ENCODE measurements at regions not wholly inside any gene's neighbourhood (a gene's known extent, or its start where the extent isn't known, plus 50 kb on each side); places are given as distances from the start of the nearest gene placed in this dataset.
"Not testable (repeated sequence)": the region's sequence is repeated elsewhere in the genome, so short reads cannot be mapped to it uniquely, and the experiment has no call there.

- Histone ChIP-seq H3K27me3 (replicated peaks) (no peaks in the 10 kb centered on the region), H3K36me3 (no peaks in the 10 kb centered on the region)
- DNase-seq (ENCODE audit: low read depth in 1 of 2, low spot score in 2 of 2) = no peak
Observed at GRCh38 chr21:18705971-18706370, 302.4 kb upstream of the TMPRSS15 start.

GRCh38 chr21:18711662-18712061 is 308.1 kb upstream of the TMPRSS15 start:
- H3K4me1 ChIP-seq (replicated peaks) = no peaks in the 10 kb centered on the region
- H3K9me3 ChIP-seq (replicated peaks) = no peaks in the 10 kb centered on the region; the same call in 1 of the 2 replicates
- no peak overlapping the region for H3K4me3 ChIP-seq
- no peak overlapping the region for H3K27ac ChIP-seq
- no peaks in the 10 kb centered on the region for H3K27me3 ChIP-seq (replicated peaks)
- H3K36me3 ChIP-seq = no peaks in the 10 kb centered on the region
- no peak for DNase-seq (ENCODE audit: low read depth in 1 of 2, low spot score in 2 of 2)

More at GRCh38 chr21:18705971-18706370, 302.4 kb upstream of the TMPRSS15 start:
- 0 out of 2 replicates have a peak, but pooled peaks cover 3% of the 10 kb centered on the region for H3K9me3 ChIP-seq (replicated peaks)
- H3K4me3 ChIP-seq = no peak overlapping the region
- H3K4me1 ChIP-seq (replicated peaks) = no peaks in the 10 kb centered on the region
- H3K27ac ChIP-seq = no peak overlapping the region

GRCh38 chr21:18715606-18716005 is 312.0 kb upstream of the TMPRSS15 start:
- Histone ChIP-seq H3K27ac (no peak overlapping the region), H3K9me3 (replicated peaks) (no peaks in the 10 kb centered on the region; the same call in 1 of the 2 replicates), H3K36me3 (no peaks in the 10 kb centered on the region), H3K4me3 (no peak overlapping the region), H3K27me3 (replicated peaks) (no peaks in the 10 kb centered on the region), H3K4me1 (replicated peaks) (no peaks in the 10 kb centered on the region)
- no peak for DNase-seq (ENCODE audit: low read depth in 1 of 2, low spot score in 2 of 2)

GRCh38 chr21:18716578-18717138 is 313.1 kb upstream of the TMPRSS15 start:
- Histone ChIP-seq H3K27ac (no peak overlapping the region), H3K27me3 (replicated peaks) (no peaks in the 10 kb centered on the region), H3K36me3 (no peaks in the 10 kb centered on the region), H3K9me3 (replicated peaks) (no peaks in the 10 kb centered on the region; the same call in 1 of the 2 replicates), H3K4me3 (no peak overlapping the region), H3K4me1 (replicated peaks) (no peaks in the 10 kb centered on the region)
- no peak for DNase-seq (ENCODE audit: low read depth in 1 of 2, low spot score in 2 of 2)

- no peak for DNase-seq (ENCODE audit: low read depth in 1 of 2, low spot score in 2 of 2)
- H3K4me1 ChIP-seq (replicated peaks) = no peaks in the 10 kb centered on the region
- no peaks in the 10 kb centered on the region for H3K9me3 ChIP-seq (replicated peaks)
- H3K36me3 ChIP-seq = no peaks in the 10 kb centered on the region
- no peak overlapping the region for H3K4me3 ChIP-seq
- no peak overlapping the region for H3K27ac ChIP-seq
- H3K27me3 ChIP-seq (replicated peaks) = no peaks in the 10 kb centered on the region
Observed at GRCh38 chr21:18722193-18722592, 318.6 kb upstream of the TMPRSS15 start.

GRCh38 chr21:18723171-18723570 is 319.6 kb upstream of the TMPRSS15 start:
- Histone ChIP-seq H3K27ac (no peak overlapping the region), H3K27me3 (replicated peaks) (no peaks in the 10 kb centered on the region), H3K36me3 (no peaks in the 10 kb centered on the region), H3K9me3 (replicated peaks) (no peaks in the 10 kb centered on the region; the same call in 1 of the 2 replicates), H3K4me3 (no peak overlapping the region), H3K4me1 (replicated peaks) (no peaks in the 10 kb centered on the region)
- DNase-seq (ENCODE audit: low read depth in 1 of 2, low spot score in 2 of 2) = no peak

GRCh38 chr21:18725653-18726052 is 322.1 kb upstream of the TMPRSS15 start:
- Histone ChIP-seq H3K4me1 (replicated peaks) (no peaks in the 10 kb centered on the region), H3K4me3 (no peak overlapping the region), H3K27ac (no peak overlapping the region), H3K36me3 (no peaks in the 10 kb centered on the region), H3K9me3 (replicated peaks) (no peaks in the 10 kb centered on the region; the same call in 1 of the 2 replicates), H3K27me3 (replicated peaks) (no peaks in the 10 kb centered on the region)
- DNase-seq (ENCODE audit: low read depth in 1 of 2, low spot score in 2 of 2) = no peak

- no peaks in the 10 kb centered on the region for H3K36me3 ChIP-seq
- no peaks in the 10 kb centered on the region for H3K27me3 ChIP-seq (replicated peaks)
- H3K27ac ChIP-seq = no peak overlapping the region
- H3K4me1 ChIP-seq (replicated peaks) = no peaks in the 10 kb centered on the region
- no peak overlapping the region for H3K4me3 ChIP-seq
- no peak for DNase-seq (ENCODE audit: low read depth in 1 of 2, low spot score in 2 of 2)
- no peaks in the 10 kb centered on the region for H3K9me3 ChIP-seq (replicated peaks)
Observed at GRCh38 chr21:18741954-18742353, 338.4 kb upstream of the TMPRSS15 start.

GRCh38 chr21:18743531-18743930 is 339.9 kb upstream of the TMPRSS15 start:
- H3K4me1 ChIP-seq (replicated peaks) = no peaks in the 10 kb centered on the region
- no peak for DNase-seq (ENCODE audit: low read depth in 1 of 2, low spot score in 2 of 2)
- no peaks in the 10 kb centered on the region for H3K9me3 ChIP-seq (replicated peaks)
- H3K27ac ChIP-seq = no peak overlapping the region
- H3K27me3 ChIP-seq (replicated peaks) = no peaks in the 10 kb centered on the region
- no peak overlapping the region for H3K4me3 ChIP-seq
- no peaks in the 10 kb centered on the region for H3K36me3 ChIP-seq

- Histone ChIP-seq H3K27me3 (replicated peaks) (no peaks in the 10 kb centered on the region), H3K4me3 (no peak overlapping the region), H3K4me1 (replicated peaks) (no peaks in the 10 kb centered on the region), H3K36me3 (no peaks in the 10 kb centered on the region), H3K9me3 (replicated peaks) (peaks cover 3% of the 10 kb centered on the region; the same call in 1 of the 2 replicates), H3K27ac (no peak overlapping the region)
- DNase-seq (ENCODE audit: low read depth in 1 of 2, low spot score in 2 of 2) = no peak
Observed at GRCh38 chr21:18744840-18745239, 341.3 kb upstream of the TMPRSS15 start.

- not testable (repeated sequence) for H3K36me3 ChIP-seq; H3K9me3 ChIP-seq (replicated peaks); H3K27ac ChIP-seq; H3K27me3 ChIP-seq (replicated peaks); H3K4me1 ChIP-seq (replicated peaks); H3K4me3 ChIP-seq; DNase-seq (ENCODE audit: low read depth in 1 of 2, low spot score in 2 of 2)
Observed at GRCh38 chr21:18752894-18753293, 349.3 kb upstream of the TMPRSS15 start.

- not testable (repeated sequence) for H3K36me3 ChIP-seq; DNase-seq (ENCODE audit: low read depth in 1 of 2, low spot score in 2 of 2); H3K4me3 ChIP-seq; H3K27me3 ChIP-seq (replicated peaks); H3K4me1 ChIP-seq (replicated peaks); H3K9me3 ChIP-seq (replicated peaks); H3K27ac ChIP-seq
Observed at GRCh38 chr21:18756272-18756671, 352.7 kb upstream of the TMPRSS15 start.

- DNase-seq (ENCODE audit: low read depth in 1 of 2, low spot score in 2 of 2) = no peak
- Histone ChIP-seq H3K4me3 (no peak overlapping the region), H3K4me1 (replicated peaks) (no peaks in the 10 kb centered on the region), H3K9me3 (replicated peaks) (no peaks in the 10 kb centered on the region; the same call in none of the 2 replicates), H3K36me3 (no peaks in the 10 kb centered on the region), H3K27me3 (replicated peaks) (no peaks in the 10 kb centered on the region), H3K27ac (no peak overlapping the region)
Observed at GRCh38 chr21:18759267-18759666, 355.7 kb upstream of the TMPRSS15 start.

- no peaks in the 10 kb centered on the region for H3K36me3 ChIP-seq
- DNase-seq (ENCODE audit: low read depth in 1 of 2, low spot score in 2 of 2) = no peak
- H3K9me3 ChIP-seq (replicated peaks) = no peaks in the 10 kb centered on the region; the same call in none of the 2 replicates
- H3K27me3 ChIP-seq (replicated peaks) = no peaks in the 10 kb centered on the region
- no peak overlapping the region for H3K4me3 ChIP-seq
- H3K27ac ChIP-seq = no peak overlapping the region
- no peaks in the 10 kb centered on the region for H3K4me1 ChIP-seq (replicated peaks)
Observed at GRCh38 chr21:18759751-18760161, 356.2 kb upstream of the TMPRSS15 start.

- Histone ChIP-seq H3K36me3 (no peaks in the 10 kb centered on the region), H3K4me3 (no peak overlapping the region), H3K9me3 (replicated peaks) (no peaks in the 10 kb centered on the region; the same call in none of the 2 replicates), H3K27me3 (replicated peaks) (no peaks in the 10 kb centered on the region), H3K4me1 (replicated peaks) (no peaks in the 10 kb centered on the region), H3K27ac (no peak overlapping the region)
- DNase-seq (ENCODE audit: low read depth in 1 of 2, low spot score in 2 of 2) = no peak
Observed at GRCh38 chr21:18760247-18760646, 356.7 kb upstream of the TMPRSS15 start.

All from SJSA1 (cell line).